SK-N-SH (cell line): ENCODE measurements at regions not wholly inside any gene's neighbourhood (a gene's known extent, or its start where the extent isn't known, plus 50 kb on each side); places are given as distances from the start of the nearest gene placed in this dataset.

Source experiments
- CHD2 ChIP-seq: fragments of 150-350 bp; IDR thresholded peaks from 2 replicates; pipeline ENCODE4 v1.6.1; 2018; ENCODE audit warnings: low read length; ENCODE audit not compliant: partially characterized antibody
- CTCF ChIP-seq: fragments of 200-600 bp; sonication (generic); IDR thresholded peaks from 2 replicates; pipeline ENCODE4 v1.6.1; 2017; ENCODE audit warnings: antibody characterized with exemption, mild to moderate bottlenecking, moderate library complexity
- ELF1 ChIP-seq: IDR thresholded peaks from 2 replicates; pipeline ENCODE4 v1.4.0; 2012
- FOXJ3 ChIP-seq: sonication (generic); formaldehyde crosslinking; IDR thresholded peaks from 2 replicates; pipeline ENCODE4 v1.5.1; 2020; ENCODE audit warnings: mild to moderate bottlenecking, missing genetic modification reagents
- GATA2 ChIP-seq: sonication (generic); formaldehyde crosslinking; IDR thresholded peaks from 2 replicates; pipeline ENCODE4 v1.5.0; 2020; ENCODE audit warnings: mild to moderate bottlenecking, missing genetic modification reagents
- JUND ChIP-seq: IDR thresholded peaks from 2 replicates; pipeline ENCODE4 v1.4.0; 2012
- MAX ChIP-seq: IDR thresholded peaks from 2 replicates; pipeline ENCODE4 v1.4.0; 2012; ENCODE audit warnings: low read depth
- NRF1 ChIP-seq: IDR thresholded peaks from 2 replicates; pipeline ENCODE4 v1.6.1; 2012; ENCODE audit warnings: low read depth, mild to moderate bottlenecking, low read length
- POLR2AphosphoS5 ChIP-seq: IDR thresholded peaks from 2 replicates; pipeline ENCODE4 v1.6.1; 2012; ENCODE audit warnings: low read depth, low read length
- REST ChIP-seq: IDR thresholded peaks from 2 replicates; pipeline ENCODE4 v1.6.1; 2012; ENCODE audit warnings: mild to moderate bottlenecking, low read depth, low read length, moderate library complexity
- SMC3 ChIP-seq: IDR thresholded peaks from 2 replicates; pipeline ENCODE4 v1.6.1; 2012; ENCODE audit warnings: low read depth, low read length, improper control_type of control experiment
- TCF12 ChIP-seq: IDR thresholded peaks from 2 replicates; pipeline ENCODE4 v1.4.0; 2012
- TEAD4 ChIP-seq: IDR thresholded peaks from 2 replicates; pipeline ENCODE4 v1.4.0; 2012; ENCODE audit warnings: mild to moderate bottlenecking, borderline replicate concordance; ENCODE audit not compliant: insufficient read depth
- YY1 ChIP-seq: IDR thresholded peaks from 2 replicates; pipeline ENCODE4 v1.4.0; 2012; ENCODE audit warnings: low read depth, mild to moderate bottlenecking

GRCh38 chr9:108486831-108487230 lies 369.0 kb downstream of the ACTL7B start:
- TF ChIP-seq TCF12 (peak; percentile 44), FOXJ3 (CRISPR knock-in tag) (no peak), CTCF (no peak), YY1 (no peak), TEAD4 (no peak), SMC3 (no peak), REST (no peak), CHD2 (no peak), NRF1 (no peak), MAX (no peak), JUND (no peak), POLR2AphosphoS5 (no peak), GATA2 (CRISPR knock-in tag) (no peak), ELF1 (no peak)
